AG09309 (cell line): ENCODE measurements at regions not wholly inside any gene's neighbourhood (a gene's known extent, or its start where the extent isn't known, plus 50 kb on each side); places are given as distances from the start of the nearest gene placed in this dataset.

ENCODE experiments used
- DNase-seq: peaks from one replicate; pipeline ENCODE4 v3.0.0-alpha.2; 2010; ENCODE audit warnings: low read depth
- H3K4me3 ChIP-seq: 2 replicates; pipeline ENCODE4 v1.5.1; 2011; ENCODE audit warnings: mild to moderate bottlenecking, low read depth, low read length, moderate library complexity; ENCODE audit not compliant: control insufficient read depth
- TF ChIP-seq, protein P1 (sequence below): IDR thresholded peaks from 2 replicates; pipeline ENCODE4 v1.5.1; 2011; ENCODE audit warnings: mild to moderate bottlenecking, low read depth, low read length, inconsistent platforms; ENCODE audit not compliant: insufficient read depth, control insufficient read depth; ENCODE audit errors: missing control alignments

GRCh38 chr14:42626986-42627385, 1020.3 kb downstream of the LRFN5 start:
- TF ChIP-seq, protein P1, sequence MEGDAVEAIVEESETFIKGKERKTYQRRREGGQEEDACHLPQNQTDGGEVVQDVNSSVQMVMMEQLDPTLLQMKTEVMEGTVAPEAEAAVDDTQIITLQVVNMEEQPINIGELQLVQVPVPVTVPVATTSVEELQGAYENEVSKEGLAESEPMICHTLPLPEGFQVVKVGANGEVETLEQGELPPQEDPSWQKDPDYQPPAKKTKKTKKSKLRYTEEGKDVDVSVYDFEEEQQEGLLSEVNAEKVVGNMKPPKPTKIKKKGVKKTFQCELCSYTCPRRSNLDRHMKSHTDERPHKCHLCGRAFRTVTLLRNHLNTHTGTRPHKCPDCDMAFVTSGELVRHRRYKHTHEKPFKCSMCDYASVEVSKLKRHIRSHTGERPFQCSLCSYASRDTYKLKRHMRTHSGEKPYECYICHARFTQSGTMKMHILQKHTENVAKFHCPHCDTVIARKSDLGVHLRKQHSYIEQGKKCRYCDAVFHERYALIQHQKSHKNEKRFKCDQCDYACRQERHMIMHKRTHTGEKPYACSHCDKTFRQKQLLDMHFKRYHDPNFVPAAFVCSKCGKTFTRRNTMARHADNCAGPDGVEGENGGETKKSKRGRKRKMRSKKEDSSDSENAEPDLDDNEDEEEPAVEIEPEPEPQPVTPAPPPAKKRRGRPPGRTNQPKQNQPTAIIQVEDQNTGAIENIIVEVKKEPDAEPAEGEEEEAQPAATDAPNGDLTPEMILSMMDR, result no peak
- DNase-seq, result no peak
- no peak overlapping the region for H3K4me3 ChIP-seq

DNA sequence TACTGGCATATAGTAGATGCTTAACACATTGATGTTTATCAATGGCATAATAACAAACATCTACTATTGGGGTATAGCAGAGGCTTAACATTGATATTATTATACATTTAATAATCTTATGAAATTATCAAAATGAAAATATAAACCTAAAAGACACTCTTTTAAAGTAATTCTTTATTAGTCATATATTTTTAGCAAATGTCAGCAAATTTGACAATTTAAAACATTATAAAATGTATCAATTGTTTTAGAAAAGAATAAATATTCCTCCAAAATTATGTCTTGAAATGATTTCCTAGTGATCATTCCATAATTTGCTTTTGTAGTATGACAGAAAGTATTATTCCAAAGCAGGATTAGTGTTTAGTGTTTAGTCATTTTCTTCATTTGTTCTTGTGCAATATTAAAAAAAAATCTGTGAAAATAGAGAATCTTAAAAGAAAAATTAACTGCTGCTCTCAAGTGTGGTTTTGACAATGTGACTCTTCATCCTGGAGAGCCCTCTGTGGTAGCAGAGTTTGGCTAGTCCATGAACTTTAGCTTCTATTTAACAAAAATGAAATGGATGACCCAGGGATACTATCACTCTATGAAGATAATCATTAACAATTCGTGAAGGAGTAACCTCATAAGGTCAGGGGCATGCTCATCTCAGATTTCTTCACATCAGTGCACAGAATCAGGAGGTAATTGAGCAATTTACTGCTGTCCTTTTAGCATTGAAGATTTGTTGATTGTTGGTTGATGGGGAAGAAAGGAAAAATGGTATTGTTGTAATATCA, 1018.5 kb downstream of the LRFN5 start:
- H3K4me3 ChIP-seq, result no peak overlapping the region
- no peak for DNase-seq
- TF ChIP-seq, protein P1, result no peak

DNA sequence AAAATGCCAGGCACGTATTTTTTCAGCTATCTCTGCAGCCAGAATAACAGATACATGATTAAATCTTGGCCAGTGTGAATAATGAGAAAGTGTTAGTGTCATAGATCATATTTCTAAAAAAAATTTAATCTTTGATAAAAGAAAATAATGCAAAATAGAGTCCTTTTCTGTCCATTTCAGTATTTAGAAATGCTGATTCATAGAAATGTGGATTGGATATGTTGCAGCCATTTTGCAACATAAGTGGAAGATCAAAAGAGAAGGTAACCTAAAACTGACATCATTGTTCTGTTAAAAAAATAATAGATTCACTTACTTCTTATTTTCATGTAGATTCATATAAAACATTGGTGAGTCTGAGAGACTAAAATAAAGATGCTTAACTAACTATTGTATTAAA, 1010.3 kb downstream of the LRFN5 start:
- TF ChIP-seq, protein P1, result no peak
- no peak overlapping the region for H3K4me3 ChIP-seq
- DNase-seq, result no peak

- H3K4me3 ChIP-seq, result no peak overlapping the region
- no peak for DNase-seq
- TF ChIP-seq, protein P1, result no peak
These were observed 1000.2 kb downstream of the LRFN5 start for GRCh38 chr14:42606839-42607238.

DNA sequence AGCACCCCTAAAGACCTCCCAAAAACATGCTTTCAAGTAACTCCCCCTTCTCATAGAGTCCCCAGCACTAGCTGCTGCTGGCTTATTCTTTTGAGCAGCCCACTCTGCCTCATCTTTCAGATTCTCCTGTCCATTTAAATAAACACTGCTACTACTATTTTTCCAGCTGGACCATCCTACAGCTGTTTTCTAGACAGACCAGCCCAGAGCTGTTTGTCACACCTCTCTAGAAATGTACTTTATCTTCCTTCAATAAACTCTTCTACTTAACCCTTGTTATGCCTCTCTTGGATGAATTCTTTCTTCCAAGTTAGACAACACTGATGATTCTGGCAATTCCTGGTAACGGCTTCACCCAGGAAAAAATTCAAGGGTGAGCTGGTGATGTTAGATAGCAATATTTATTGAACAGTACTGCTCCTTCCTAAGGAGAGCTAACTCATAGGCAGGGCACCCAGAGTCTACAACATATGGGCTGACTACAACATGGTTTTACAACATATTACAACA, 995.7 kb downstream of the LRFN5 start:
- TF ChIP-seq, protein P1, result no peak
- DNase-seq, result no peak
- no peak overlapping the region for H3K4me3 ChIP-seq

DNA sequence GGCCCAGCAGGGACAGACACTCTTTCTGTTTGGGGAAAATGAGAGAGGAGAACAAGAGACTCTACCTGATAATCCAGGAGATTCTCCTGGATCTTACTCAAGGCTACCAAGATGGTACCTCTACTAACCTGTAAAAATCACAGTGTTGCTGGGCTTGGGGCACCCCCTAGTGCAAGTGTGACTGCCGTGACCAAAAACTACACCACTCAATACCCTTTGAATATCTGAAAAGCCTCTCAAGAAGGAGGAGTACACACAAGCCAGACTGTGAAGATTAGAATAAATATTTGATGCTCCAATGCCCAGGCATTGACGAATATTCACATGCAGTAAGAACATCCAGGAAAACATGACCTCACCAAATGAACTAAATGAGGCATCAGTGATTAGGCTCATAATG, 965.4 kb downstream of the LRFN5 start:
- TF ChIP-seq, protein P1, result no peak
- no peak overlapping the region for H3K4me3 ChIP-seq
- no peak for DNase-seq
